ENCODE measurements at regions not wholly inside any gene's neighbourhood (a gene's known extent, or its start where the extent isn't known, plus 50 kb on each side); places are given as distances from the start of the nearest gene placed in this dataset.

DNA sequence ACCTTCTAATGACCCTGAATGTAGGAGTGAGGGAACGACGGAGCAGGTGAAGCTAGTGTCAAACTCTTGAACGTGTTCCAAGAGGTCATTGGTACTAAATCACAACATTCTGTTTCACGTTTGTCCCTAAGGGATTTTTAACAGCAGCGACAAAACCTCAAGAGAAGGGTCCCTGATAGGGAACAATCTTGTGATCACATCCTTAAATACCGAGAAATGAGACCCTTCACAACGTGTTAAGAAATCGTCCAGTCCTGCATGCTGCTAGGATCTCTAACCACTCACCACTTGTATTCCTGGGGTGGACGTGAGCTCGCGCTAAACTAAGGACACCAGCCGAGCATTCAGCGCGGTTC lies 134.1 kb upstream of the KRAS start:
- peaks cover 34% of the 10 kb centered on the region for H3K4me1 Mint-ChIP-seq (ENCODE audit: low read depth, unreplicated experiment)
- H3K27me3 Mint-ChIP-seq (ENCODE audit: insufficient read depth, unreplicated experiment) = no peaks in the 10 kb centered on the region
- POLR2A ChIA-PET = interaction anchor here (0.7 to 1.9 kb wide), 7 partner anchors 16 to 190 kb away, joined by 3 to 17 read pairs (median 5); partner anchors contain the start of genes DNAI7 and ETFRF1
- peak overlapping the region; percentile 97 for H3K4me3 Mint-ChIP-seq (ENCODE audit: unreplicated experiment)
- peaks cover 36% of the 10 kb centered on the region for H3K36me3 Mint-ChIP-seq (ENCODE audit: insufficient read depth, unreplicated experiment)
- H3K27ac Mint-ChIP-seq (ENCODE audit: unreplicated experiment) = peak overlapping the region; percentile 99
- Histone ChIP-seq H3K27me3 (replicated peaks; ENCODE audit: control insufficient read depth, insufficient read depth, low read length) (no peaks in the 10 kb centered on the region), H3K4me3 (ENCODE audit: low read depth, low read length) (peak overlapping the region; percentile 86), H3K9me3 (no peaks in the 10 kb centered on the region), H3K36me3 (ENCODE audit: control insufficient read depth, insufficient read depth, low read length) (no peaks in the 10 kb centered on the region), H3K4me1 (peaks cover 11% of the 10 kb centered on the region)
- H3K9me3 Mint-ChIP-seq (ENCODE audit: unreplicated experiment) = peaks cover 6% of the 10 kb centered on the region
- intact Hi-C loops (cut with micrococcal nuclease; ENCODE audit: unreplicated experiment) = loop anchor here (1.0 kb wide), 2 partner anchors 129 to 134 kb away; no protein-coding TSS in a partner anchor
- BruUV-seq (replicated peaks) = no TSS peak
- TF ChIP-seq, protein P1, sequence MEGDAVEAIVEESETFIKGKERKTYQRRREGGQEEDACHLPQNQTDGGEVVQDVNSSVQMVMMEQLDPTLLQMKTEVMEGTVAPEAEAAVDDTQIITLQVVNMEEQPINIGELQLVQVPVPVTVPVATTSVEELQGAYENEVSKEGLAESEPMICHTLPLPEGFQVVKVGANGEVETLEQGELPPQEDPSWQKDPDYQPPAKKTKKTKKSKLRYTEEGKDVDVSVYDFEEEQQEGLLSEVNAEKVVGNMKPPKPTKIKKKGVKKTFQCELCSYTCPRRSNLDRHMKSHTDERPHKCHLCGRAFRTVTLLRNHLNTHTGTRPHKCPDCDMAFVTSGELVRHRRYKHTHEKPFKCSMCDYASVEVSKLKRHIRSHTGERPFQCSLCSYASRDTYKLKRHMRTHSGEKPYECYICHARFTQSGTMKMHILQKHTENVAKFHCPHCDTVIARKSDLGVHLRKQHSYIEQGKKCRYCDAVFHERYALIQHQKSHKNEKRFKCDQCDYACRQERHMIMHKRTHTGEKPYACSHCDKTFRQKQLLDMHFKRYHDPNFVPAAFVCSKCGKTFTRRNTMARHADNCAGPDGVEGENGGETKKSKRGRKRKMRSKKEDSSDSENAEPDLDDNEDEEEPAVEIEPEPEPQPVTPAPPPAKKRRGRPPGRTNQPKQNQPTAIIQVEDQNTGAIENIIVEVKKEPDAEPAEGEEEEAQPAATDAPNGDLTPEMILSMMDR (IDR thresholded peaks at IDR 0.05; ENCODE audit: insufficient read depth in 1 of 2, low read depth in 1 of 2, low read length in 1 of 2, severe bottlenecking in 1 of 2, unreplicated experiment in 1 of 2) = no peak
- CTCF ChIA-PET = interaction anchor here (1.1 to 1.5 kb wide), 5 partner anchors 24 to 135 kb away, joined by 3 to 5 read pairs (median 3); partner anchors contain the start of gene KRAS
- DNase-seq = no peak

DNA sequence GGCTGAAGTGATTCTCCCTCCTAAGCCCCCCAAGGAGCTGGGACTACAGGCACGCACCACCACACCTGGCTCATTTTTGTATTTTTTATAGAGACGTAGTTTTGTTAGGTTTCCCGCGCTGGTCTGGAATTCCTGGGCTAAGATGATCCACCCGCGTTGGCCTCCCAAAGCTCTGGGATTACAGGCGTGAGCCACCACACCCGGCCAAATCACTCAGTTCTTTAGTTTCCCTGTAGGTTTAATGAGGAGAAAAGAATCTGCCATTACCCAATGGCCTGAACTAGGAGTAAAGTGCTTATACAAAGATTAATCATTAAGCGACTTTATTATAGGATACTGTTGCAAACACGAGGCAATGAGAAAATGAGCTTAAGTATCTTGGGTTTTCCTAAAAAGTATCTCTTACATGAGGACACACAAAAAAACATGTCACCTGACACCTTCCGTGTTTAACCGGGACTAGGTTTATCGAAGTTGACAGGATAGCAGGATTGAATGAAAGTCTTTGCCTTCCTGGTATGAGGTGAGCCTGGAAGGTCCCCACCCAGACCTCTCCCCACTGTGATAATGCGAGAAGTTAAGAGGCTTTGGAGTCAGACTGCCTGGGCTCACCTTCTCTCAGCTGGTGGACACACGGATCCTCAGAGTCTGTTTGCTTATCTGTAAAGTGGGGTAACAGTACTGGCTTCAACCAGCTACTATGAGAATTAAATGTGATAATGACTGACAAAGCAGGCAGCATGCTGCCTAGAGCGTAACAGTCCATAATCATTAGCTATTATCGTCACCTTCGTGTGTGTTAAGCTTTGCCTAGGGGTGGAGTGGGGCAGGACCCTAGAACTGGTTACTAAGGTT lies 133.5 kb upstream of the KRAS start:
- H3K27me3 ChIP-seq (replicated peaks; ENCODE audit: control insufficient read depth, insufficient read depth, low read length) = no peaks in the 10 kb centered on the region
- intact Hi-C loops (cut with micrococcal nuclease; ENCODE audit: unreplicated experiment) = loop anchor here (1.0 kb wide), 2 partner anchors 128 to 133 kb away; no protein-coding TSS in a partner anchor
- Mint-ChIP-seq H3K4me1 (ENCODE audit: low read depth, unreplicated experiment) (peaks cover 34% of the 10 kb centered on the region), H3K36me3 (ENCODE audit: insufficient read depth, unreplicated experiment) (peaks cover 36% of the 10 kb centered on the region), H3K9me3 (ENCODE audit: unreplicated experiment) (peaks cover 9% of the 10 kb centered on the region), H3K27me3 (ENCODE audit: insufficient read depth, unreplicated experiment) (no peaks in the 10 kb centered on the region), H3K4me3 (ENCODE audit: unreplicated experiment) (peak overlapping the region; percentile 97), H3K27ac (ENCODE audit: unreplicated experiment) (peak overlapping the region; percentile 99)
- TF ChIP-seq, protein P1 (IDR thresholded peaks at IDR 0.05; ENCODE audit: insufficient read depth in 1 of 2, low read depth in 1 of 2, low read length in 1 of 2, severe bottlenecking in 1 of 2, unreplicated experiment in 1 of 2) = no peak
- POLR2A ChIA-PET = interaction anchor here (0.7 to 1.9 kb wide), 8 partner anchors 16 to 189 kb away, joined by 3 to 17 read pairs (median 4); partner anchors contain the start of genes DNAI7 and ETFRF1
- peak; percentile 64 for DNase-seq
- no peaks in the 10 kb centered on the region for H3K9me3 ChIP-seq
- CTCF ChIA-PET = interaction anchor here (0.6 to 1.5 kb wide), 6 partner anchors 23 to 135 kb away, joined by 3 to 5 read pairs (median 3); partner anchors contain the start of gene KRAS
- BruUV-seq (replicated peaks) = no TSS peak
- H3K4me1 ChIP-seq = peaks cover 11% of the 10 kb centered on the region
- H3K36me3 ChIP-seq (ENCODE audit: control insufficient read depth, insufficient read depth, low read length) = no peaks in the 10 kb centered on the region
- peak overlapping the region; percentile 86 for H3K4me3 ChIP-seq (ENCODE audit: low read depth, low read length)

DNA sequence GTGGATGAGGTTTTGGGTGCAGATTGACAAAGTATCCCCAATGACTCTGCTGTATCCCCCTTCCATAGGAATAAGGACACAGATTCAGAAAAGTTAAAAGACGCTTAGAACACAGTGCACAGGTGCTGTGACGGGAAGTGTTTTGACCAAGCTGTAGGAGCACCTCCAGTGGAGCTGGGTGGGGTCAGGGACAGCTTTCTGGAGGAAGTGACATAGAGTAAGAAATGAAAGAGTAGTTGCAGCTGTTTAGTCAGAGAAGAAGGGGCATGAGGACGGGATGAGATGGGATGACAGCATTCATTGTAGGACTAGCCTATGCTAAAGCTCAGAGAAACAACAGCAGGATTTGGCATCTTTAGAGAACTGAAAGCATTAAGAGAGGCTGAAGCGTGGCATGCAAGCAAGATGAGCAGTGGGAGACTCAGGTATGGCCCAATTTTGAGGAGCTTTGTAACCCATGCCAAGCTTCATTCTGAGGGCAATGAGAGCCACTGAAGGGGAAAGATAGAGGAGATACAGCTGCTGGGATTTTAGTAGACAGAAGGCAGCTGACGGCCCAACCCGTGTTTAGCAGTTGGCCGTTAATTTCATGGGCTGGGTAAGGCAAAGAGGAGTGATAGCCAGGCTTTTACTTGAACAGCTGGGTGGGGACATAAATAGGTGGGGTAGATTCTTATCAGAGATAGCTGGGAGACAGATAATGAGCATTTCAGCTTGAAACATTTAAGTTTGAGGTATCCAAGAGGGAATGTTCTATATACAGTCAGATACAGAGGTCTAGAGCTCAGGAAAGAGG lies 131.8 kb upstream of the KRAS start:
- TF ChIP-seq, protein P1 (IDR thresholded peaks at IDR 0.05; ENCODE audit: insufficient read depth in 1 of 2, low read depth in 1 of 2, low read length in 1 of 2, severe bottlenecking in 1 of 2, unreplicated experiment in 1 of 2) = no peak
- peaks cover 36% of the 10 kb centered on the region for H3K36me3 Mint-ChIP-seq (ENCODE audit: insufficient read depth, unreplicated experiment)
- Histone ChIP-seq H3K4me1 (peaks cover 11% of the 10 kb centered on the region), H3K9me3 (peaks cover 4% of the 10 kb centered on the region; the same call in 1 of the 2 replicates), H3K36me3 (ENCODE audit: control insufficient read depth, insufficient read depth, low read length) (no peaks in the 10 kb centered on the region), H3K4me3 (ENCODE audit: low read depth, low read length) (no peak overlapping the region), H3K27me3 (replicated peaks; ENCODE audit: control insufficient read depth, insufficient read depth, low read length) (no peaks in the 10 kb centered on the region)
- peaks cover 32% of the 10 kb centered on the region for H3K4me1 Mint-ChIP-seq (ENCODE audit: low read depth, unreplicated experiment)
- no peak for DNase-seq
- peak overlapping the region; percentile 50 for H3K27ac Mint-ChIP-seq (ENCODE audit: unreplicated experiment)
- peak overlapping the region; percentile 4 for H3K4me3 Mint-ChIP-seq (ENCODE audit: unreplicated experiment)
- ChIA-PET CTCF (no interaction called here), POLR2A (no interaction called here)
- H3K9me3 Mint-ChIP-seq (ENCODE audit: unreplicated experiment) = peaks cover 9% of the 10 kb centered on the region
- no TSS peak for BruUV-seq (replicated peaks)
- intact Hi-C loops (cut with micrococcal nuclease; ENCODE audit: unreplicated experiment) = no loop called here
- H3K27me3 Mint-ChIP-seq (ENCODE audit: insufficient read depth, unreplicated experiment) = no peaks in the 10 kb centered on the region
